ENCODE measurements at regions not wholly inside any gene's neighbourhood (a gene's known extent, or its start where the extent isn't known, plus 50 kb on each side); places are given as distances from the start of the nearest gene placed in this dataset.

GRCh38 chr11:92154611-92155010 is 70.0 kb upstream of the FAT3 start:
- Histone ChIP-seq H3K4me3 (ENCODE audit: low read depth, low read length) (no peak overlapping the region), H3K27me3 (ENCODE audit: insufficient read depth, low read depth, severe bottlenecking) (no peaks in the 10 kb centered on the region), H3K36me3 (no peaks in the 10 kb centered on the region), H3K27ac (no peak overlapping the region), H3K9me3 (ENCODE audit: severe bottlenecking) (no peaks in the 10 kb centered on the region)
- TF ChIP-seq, protein P1, sequence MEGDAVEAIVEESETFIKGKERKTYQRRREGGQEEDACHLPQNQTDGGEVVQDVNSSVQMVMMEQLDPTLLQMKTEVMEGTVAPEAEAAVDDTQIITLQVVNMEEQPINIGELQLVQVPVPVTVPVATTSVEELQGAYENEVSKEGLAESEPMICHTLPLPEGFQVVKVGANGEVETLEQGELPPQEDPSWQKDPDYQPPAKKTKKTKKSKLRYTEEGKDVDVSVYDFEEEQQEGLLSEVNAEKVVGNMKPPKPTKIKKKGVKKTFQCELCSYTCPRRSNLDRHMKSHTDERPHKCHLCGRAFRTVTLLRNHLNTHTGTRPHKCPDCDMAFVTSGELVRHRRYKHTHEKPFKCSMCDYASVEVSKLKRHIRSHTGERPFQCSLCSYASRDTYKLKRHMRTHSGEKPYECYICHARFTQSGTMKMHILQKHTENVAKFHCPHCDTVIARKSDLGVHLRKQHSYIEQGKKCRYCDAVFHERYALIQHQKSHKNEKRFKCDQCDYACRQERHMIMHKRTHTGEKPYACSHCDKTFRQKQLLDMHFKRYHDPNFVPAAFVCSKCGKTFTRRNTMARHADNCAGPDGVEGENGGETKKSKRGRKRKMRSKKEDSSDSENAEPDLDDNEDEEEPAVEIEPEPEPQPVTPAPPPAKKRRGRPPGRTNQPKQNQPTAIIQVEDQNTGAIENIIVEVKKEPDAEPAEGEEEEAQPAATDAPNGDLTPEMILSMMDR (IDR thresholded peaks at IDR 0.05; ENCODE audit: low read depth, low read length), result no peak
- no peak for DNase-seq

DNA sequence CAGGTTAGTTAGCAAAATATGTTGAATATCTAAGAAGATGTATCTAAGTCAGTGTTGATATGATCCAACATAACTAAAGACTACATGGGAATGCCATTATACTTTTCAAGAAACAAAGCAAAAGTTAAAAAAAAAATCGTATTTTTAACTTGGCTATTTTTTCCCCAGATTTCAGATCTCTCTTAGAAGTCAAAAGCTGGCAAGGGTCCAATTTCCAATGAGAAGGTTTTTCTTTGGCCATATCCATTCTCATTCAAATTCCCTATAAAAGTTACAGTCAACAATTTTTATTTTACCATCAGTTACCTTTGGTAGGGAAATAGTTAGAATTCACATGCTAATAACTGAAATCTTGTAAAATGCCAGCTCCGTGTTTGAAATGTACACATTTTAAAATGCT is 70.5 kb upstream of the FAT3 start:
- Histone ChIP-seq H3K9me3 (ENCODE audit: severe bottlenecking) (no peaks in the 10 kb centered on the region), H3K27me3 (ENCODE audit: insufficient read depth, low read depth, severe bottlenecking) (no peaks in the 10 kb centered on the region), H3K4me3 (ENCODE audit: low read depth, low read length) (no peak overlapping the region), H3K36me3 (no peaks in the 10 kb centered on the region), H3K27ac (no peak overlapping the region)
- TF ChIP-seq, protein P1 (IDR thresholded peaks at IDR 0.05; ENCODE audit: low read depth, low read length), result no peak
- DNase-seq, result no peak

DNA sequence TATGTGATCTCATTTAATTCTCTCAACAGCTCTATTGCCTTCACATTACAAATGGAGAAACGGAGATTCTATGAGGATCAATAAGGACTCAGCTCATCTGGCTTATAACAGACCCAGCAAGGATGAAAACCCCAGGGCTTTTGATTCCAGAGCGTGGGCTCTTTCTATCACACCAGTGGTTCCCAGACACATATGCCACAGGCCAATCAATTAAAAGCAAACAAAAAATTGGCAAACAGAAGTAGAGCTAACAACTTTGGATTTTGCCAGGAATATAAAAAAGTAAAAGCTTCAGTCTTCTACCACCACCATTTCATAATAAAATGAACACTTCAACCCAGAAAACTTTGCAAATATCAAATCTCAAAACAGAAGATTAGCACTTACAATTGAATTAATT is 71.1 kb upstream of the FAT3 start:
- Histone ChIP-seq H3K27ac (no peak overlapping the region), H3K9me3 (ENCODE audit: severe bottlenecking) (no peaks in the 10 kb centered on the region), H3K36me3 (no peaks in the 10 kb centered on the region), H3K27me3 (ENCODE audit: insufficient read depth, low read depth, severe bottlenecking) (no peaks in the 10 kb centered on the region), H3K4me3 (ENCODE audit: low read depth, low read length) (no peak overlapping the region)
- DNase-seq, result no peak
- TF ChIP-seq, protein P1 (IDR thresholded peaks at IDR 0.05; ENCODE audit: low read depth, low read length), result no peak

- no peaks in the 10 kb centered on the region for H3K9me3 ChIP-seq (ENCODE audit: severe bottlenecking)
- no peak overlapping the region for H3K4me3 ChIP-seq (ENCODE audit: low read depth, low read length)
- DNase-seq, result no peak
- TF ChIP-seq, protein P1 (IDR thresholded peaks at IDR 0.05; ENCODE audit: low read depth, low read length), result no peak
- no peaks in the 10 kb centered on the region for H3K36me3 ChIP-seq
- no peaks in the 10 kb centered on the region for H3K27me3 ChIP-seq (ENCODE audit: insufficient read depth, low read depth, severe bottlenecking)
- no peak overlapping the region for H3K27ac ChIP-seq
Measured at GRCh38 chr11:92152245-92152644, 72.4 kb upstream of the FAT3 start.

DNA sequence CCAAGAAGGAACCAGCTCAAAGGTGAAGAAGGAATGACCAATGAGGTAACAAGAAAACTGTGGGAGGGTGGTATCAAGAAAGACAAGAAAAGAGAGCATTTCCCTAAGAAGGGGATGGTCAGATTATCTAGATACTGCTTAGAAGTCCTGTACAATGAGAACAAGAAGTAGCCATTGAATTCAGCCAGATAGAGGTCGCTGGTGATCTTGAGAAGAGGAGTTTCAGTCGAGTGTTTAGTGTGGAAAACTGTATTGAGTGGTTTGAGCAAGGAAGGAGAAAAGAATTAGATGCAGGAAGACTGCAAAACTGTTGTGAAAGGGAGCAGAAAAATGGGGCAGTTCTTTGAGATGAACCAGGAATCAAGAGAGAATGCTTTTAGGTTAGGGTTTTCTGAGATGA is 74.6 kb upstream of the FAT3 start:
- TF ChIP-seq, protein P1 (IDR thresholded peaks at IDR 0.05; ENCODE audit: low read depth, low read length), result no peak
- H3K27me3 ChIP-seq (ENCODE audit: insufficient read depth, low read depth, severe bottlenecking), result no peaks in the 10 kb centered on the region
- no peaks in the 10 kb centered on the region for H3K9me3 ChIP-seq (ENCODE audit: severe bottlenecking)
- DNase-seq, result no peak
- no peak overlapping the region for H3K27ac ChIP-seq
- H3K36me3 ChIP-seq, result no peaks in the 10 kb centered on the region
- no peak overlapping the region for H3K4me3 ChIP-seq (ENCODE audit: low read depth, low read length)

- Histone ChIP-seq H3K27me3 (ENCODE audit: insufficient read depth, low read depth, severe bottlenecking) (no peaks in the 10 kb centered on the region), H3K4me3 (ENCODE audit: low read depth, low read length) (no peak overlapping the region), H3K36me3 (no peaks in the 10 kb centered on the region), H3K27ac (no peak overlapping the region), H3K9me3 (ENCODE audit: severe bottlenecking) (no peaks in the 10 kb centered on the region)
- no peak for DNase-seq
- TF ChIP-seq, protein P1 (IDR thresholded peaks at IDR 0.05; ENCODE audit: low read depth, low read length), result no peak
Measured at GRCh38 chr11:92141725-92142124, 82.9 kb upstream of the FAT3 start.

All from WERI-Rb-1 (cell line).